ENCODE measurements at regions not wholly inside any gene's neighbourhood (a gene's known extent, or its start where the extent isn't known, plus 50 kb on each side); places are given as distances from the start of the nearest gene placed in this dataset.

DNA sequence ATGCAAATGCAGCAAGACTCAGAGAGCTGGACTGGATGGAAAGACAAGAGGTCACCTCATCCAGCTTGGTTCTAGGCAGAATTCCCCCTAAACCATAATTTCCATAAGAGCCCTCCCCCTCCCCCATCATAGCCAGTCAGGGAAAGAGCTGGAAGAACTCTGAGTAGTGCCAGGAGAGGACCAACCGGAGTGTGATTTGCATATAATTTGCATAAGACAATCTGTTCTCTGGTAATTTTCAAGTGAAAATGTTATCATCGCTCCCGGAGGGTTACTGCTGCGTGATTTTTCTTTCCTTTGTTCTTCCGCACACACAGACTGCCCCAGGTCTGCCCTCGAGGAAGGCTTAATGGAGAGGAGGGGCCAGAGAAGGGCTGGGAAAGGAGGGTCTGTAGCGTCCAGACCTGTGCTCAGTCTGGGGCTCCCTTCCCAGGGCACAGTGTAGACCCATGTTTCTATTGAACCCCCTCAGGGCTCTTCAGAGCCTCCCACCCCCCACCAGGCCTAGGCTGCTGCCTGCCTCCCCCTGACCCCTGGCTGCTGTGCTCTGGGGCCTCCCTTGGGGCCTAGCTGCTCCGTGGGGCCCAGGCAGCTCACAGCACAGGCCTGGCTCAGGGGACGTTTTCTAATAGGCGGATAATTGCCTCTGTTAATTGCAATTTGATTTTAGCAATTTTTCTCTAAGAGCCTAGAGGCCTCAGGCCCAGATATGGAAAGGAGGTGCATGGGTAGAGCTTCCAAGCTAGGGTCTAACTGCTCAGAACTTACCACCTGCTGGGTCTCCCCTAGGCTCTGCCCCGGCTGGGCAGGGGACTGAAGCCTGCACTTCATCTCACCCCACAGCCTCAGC is 90.4 kb upstream of the PJA1 start:
- TF ChIP-seq, protein P1, sequence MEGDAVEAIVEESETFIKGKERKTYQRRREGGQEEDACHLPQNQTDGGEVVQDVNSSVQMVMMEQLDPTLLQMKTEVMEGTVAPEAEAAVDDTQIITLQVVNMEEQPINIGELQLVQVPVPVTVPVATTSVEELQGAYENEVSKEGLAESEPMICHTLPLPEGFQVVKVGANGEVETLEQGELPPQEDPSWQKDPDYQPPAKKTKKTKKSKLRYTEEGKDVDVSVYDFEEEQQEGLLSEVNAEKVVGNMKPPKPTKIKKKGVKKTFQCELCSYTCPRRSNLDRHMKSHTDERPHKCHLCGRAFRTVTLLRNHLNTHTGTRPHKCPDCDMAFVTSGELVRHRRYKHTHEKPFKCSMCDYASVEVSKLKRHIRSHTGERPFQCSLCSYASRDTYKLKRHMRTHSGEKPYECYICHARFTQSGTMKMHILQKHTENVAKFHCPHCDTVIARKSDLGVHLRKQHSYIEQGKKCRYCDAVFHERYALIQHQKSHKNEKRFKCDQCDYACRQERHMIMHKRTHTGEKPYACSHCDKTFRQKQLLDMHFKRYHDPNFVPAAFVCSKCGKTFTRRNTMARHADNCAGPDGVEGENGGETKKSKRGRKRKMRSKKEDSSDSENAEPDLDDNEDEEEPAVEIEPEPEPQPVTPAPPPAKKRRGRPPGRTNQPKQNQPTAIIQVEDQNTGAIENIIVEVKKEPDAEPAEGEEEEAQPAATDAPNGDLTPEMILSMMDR (IDR thresholded peaks at IDR 0.05) = no peak
- no peak for TF ChIP-seq POLR2A (IDR thresholded peaks at IDR 0.05)

Measured in testis (tissue), 2 donors.